HG03571 (cell line): ENCODE measurements at regions not wholly inside any gene's neighbourhood (a gene's known extent, or its start where the extent isn't known, plus 50 kb on each side); places are given as distances from the start of the nearest gene placed in this dataset.
A peak's percentile ranks its signal among the peaks of the same experiment; 100 is the strongest.
"Not testable (repeated sequence)": the region's sequence is repeated elsewhere in the genome, so short reads cannot be mapped to it uniquely, and the experiment has no call there.

Source experiments
- ATAC-seq: cut with Tn5 transposase; IDR thresholded peaks from one replicate; pipeline ENCODE4 v1.9.1; 2021; ENCODE audit not compliant: unreplicated experiment

DNA sequence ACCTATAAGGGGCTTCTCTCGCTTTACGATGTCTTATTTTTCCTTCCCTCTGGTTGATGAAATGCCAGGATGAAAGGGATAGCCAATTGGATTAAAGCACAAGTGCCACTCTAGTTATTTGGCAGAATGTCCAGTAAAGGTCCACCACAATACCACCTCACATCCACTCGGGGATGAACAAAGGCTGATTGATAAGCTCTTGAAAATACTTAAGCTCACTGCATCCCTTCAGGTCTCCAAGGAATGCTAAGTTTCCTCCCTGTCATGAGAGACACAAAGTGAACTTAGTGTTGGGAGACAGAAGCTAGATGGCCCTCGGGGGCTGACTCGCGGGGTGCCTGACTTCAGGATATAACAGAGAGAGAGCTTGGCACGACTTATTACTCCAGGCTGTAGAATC is 185.9 kb upstream of the ZNF644 start:
- not testable (repeated sequence) for ATAC-seq

- not testable (repeated sequence) for ATAC-seq
Measured at GRCh38 chr1:91204150-91204549, 182.3 kb upstream of the ZNF644 start.

- no peak for ATAC-seq
Measured at GRCh38 chr1:91201694-91202093, 179.9 kb upstream of the ZNF644 start.

DNA sequence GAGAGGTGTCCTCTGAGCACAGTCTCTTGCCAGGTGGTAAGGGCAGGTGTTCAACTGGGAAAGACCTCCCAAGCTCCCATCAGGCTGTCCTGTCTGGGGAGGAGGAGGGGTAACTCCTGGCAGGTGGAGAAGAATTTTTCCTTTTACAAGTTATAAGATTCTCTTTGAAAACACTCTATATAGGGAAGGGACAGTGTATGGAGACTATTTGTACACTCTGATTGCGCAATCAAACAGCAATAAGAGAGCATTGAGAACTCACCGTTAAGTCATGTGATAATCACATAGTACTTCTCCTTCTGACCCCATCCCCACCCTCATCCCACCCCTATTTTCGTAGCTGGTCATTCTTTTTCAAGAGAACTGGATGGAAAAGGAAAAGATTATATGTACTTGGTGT is 179.3 kb upstream of the ZNF644 start:
- no peak for ATAC-seq

DNA sequence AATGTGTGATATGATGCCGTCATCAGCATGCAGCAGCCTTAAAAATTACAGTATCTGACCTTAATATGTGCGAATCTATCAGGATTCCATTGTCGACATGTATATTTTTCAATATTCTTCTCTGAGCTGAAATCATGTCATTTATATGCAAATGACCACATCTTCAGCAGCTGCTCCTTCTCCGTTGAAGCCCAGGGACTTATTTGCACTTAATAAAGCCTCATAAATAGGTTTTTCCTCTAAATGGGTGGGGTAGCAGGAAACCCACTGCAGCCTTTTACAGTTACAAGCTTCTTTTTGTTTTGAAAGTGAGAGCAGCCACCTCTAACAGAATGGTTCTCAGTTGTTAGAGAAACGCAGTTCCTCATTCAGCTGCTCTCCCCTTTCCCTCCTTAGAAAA is 178.8 kb upstream of the ZNF644 start:
- no peak for ATAC-seq

- ATAC-seq: no peak
Measured at GRCh38 chr1:91199988-91200387, 178.2 kb upstream of the ZNF644 start.

GRCh38 chr1:91190996-91191395 is 169.2 kb upstream of the ZNF644 start:
- no peak for ATAC-seq

- no peak for ATAC-seq
Measured at GRCh38 chr1:91189096-91189495, 167.3 kb upstream of the ZNF644 start.

DNA sequence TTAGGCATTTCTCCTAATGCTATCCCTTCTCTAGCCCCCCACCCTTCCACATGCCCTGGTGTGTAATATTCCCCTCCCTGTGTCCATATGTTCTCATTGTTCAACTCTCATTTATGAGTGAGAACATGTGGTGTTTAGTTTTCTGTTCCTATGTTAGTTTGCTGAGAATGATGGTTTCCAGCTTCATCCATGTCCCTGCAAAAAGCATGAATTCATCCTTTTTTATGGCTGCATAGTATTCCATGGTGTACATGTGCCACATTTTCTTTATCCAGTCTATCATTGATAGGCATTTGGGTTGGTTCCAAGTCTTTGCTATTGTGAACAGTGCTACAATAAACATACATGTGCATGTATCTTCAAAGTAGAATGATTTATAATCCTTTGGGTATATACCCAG is 161.0 kb upstream of the ZNF644 start:
- not testable (repeated sequence) for ATAC-seq

GRCh38 chr1:91176250-91176649 is 154.4 kb upstream of the ZNF644 start:
- no peak for ATAC-seq

DNA sequence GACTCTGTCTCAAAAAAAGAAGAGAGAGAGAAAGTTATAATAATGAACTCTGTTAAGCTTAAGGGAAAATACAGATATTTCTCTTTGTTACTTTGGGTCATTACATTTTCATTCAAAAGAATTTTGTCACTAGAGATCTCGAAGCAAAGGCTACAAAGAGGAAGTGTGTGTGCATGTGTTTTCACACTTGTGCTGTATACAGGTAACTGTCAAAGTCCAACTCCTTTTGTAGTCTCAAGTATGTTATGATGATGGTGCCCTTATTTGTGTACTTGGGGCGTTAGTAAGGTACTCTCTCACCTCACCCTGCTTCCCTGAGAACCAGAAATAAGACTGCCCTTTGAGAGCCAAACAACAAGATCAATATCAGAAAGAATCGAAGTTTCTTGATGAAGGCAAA is 152.9 kb upstream of the ZNF644 start:
- ATAC-seq: no peak

GRCh38 chr1:91173346-91173890 is 151.6 kb upstream of the ZNF644 start:
- ATAC-seq: no peak

DNA sequence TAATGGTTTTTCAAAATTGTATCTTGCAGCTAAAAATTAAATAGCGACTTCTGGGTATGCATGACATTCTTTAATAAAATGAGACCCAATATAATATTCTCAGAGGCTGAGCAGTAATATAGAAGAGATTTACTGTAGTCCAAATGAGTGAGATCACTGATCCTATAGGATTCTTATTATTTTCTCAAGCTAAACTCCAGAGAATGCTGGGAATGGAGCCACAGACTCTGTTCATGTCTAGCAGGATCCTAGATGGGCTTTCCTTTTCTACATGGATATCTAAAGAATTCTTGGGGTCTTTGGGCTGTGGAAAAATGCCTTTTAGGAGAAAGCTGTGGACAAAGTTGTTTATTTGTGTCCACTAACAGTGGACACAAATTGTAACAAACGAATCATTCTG is 150.7 kb upstream of the ZNF644 start:
- ATAC-seq: no peak

DNA sequence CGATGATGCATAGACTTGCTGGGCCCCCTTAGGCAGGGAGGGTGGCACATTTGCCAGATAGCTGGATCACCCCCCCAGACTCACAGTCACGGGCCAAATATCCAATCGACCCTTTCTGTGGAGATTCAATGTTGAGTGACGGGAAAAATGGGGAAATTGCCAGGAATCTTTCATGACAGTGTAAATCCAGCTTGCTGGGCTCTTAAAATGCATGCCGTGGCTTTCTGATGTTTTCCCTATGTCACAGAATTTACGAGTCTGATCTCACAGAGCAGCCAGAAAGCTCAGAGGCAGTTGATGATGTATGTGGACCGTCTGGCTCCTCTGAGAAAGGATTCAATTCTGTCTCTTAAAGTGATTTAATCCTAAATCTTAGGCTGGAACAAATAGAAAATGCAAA is 150.1 kb upstream of the ZNF644 start:
- no peak for ATAC-seq

DNA sequence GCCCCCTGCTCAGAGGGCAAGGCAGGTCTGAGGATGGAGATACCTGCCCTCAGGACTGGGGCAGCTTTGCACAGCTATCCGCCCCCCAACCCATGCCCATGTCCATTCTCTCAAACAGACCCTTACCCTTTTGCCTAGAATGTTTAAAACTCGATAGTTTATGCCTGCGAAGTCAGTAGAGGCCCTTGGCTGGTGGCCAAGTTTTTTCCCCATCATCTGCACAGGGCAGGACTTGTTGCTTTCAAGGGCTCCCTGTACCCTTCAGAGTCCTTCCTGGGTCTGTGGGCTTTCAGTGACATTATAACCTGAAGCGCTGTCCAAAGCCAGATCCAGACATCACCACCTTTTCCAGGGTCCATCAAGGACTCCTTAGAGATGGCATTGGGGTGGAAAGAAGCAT is 148.7 kb upstream of the ZNF644 start:
- ATAC-seq: no peak

- no peak for ATAC-seq
Measured at GRCh38 chr1:91166106-91166712, 144.4 kb upstream of the ZNF644 start.

DNA sequence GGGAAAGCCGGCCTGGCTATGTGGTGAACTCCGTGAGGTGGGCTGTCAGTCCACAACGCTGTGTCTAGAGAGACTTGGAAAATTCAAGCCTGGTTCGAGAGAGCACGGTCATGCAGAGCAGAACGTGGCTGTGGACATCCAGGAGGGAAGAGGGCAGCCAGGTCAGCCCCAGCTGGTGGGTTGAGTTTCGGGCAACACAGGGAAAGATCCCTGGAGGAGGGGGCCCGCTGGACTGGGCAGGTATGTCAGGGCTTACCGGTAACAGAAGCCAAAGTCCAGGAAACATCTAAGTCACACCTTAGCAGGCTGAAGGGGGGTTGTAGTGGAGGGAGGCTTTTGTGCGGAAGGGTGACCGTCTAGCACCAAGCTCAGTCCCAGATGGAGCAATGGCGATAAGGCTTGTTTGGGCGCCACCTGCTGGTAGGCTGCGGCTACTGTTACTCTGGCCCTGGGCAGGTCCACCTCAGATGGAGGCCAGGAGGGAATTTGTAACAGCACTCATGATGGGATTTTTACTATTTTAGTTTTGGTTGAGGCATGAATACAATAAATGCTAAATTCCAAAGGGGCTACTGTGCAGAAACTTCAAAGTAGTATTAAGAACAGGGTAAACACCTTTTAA is 143.3 kb upstream of the ZNF644 start:
- peak; percentile 91 for ATAC-seq

DNA sequence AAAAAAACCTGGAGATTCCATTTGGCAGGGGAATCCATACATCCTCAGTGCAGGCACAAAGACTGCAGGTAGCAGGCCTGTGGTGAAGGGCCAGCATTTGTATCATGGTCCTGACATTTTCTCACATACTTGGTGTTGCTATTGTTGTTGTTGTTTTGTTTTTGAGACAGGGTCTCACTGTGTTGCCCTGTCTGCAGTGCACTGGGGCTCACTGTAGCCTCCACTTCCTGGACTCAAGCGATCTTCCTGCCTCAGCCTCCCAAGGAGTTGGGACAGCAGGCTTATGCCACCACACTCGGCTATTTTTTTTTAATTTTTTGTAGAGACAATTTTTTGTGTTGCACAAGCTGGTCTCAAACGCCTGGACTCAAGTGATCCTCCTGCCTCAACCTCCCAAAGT is 140.8 kb upstream of the ZNF644 start:
- ATAC-seq: no peak

DNA sequence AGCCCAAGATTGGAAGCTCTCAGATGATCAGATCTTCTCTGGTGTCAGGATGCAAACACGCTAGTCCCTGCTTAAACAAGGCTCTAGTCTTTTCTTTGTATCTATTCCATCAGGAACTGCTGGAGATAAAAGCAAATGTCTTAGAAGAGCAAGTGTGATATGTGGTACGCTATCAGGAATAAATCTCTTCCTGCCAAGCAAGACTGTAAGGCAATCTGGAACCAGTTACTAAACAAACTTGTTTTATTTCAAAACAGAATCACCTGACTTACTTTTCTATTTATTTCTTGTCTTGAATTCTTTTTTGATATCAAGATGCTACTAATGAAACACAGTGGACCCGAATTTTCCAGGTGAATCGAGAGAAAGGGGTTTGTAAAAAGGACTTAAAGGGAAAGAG is 139.9 kb upstream of the ZNF644 start:
- ATAC-seq: no peak

DNA sequence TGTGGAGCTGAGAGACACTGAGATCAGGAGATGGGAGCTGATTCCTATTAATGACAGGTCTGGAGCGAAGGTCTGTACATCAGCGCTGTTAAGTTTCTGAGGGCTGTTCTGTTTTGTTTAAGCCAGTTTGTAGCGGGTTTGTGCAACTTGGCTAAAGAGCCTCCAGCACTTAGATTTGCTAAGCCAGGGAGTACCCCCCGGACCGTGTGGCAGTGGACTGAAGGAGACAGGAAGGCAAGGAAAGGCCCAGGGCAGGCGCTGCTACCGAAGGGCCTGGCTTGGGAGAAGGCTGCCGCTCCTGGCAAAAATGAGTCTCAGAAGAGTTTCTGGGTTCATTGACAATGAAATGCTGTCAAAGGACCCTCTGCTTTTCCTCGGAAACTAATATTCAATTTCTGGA is 139.3 kb upstream of the ZNF644 start:
- ATAC-seq: no peak

GRCh38 chr1:91160363-91161075 is 138.7 kb upstream of the ZNF644 start:
- no peak for ATAC-seq

GRCh38 chr1:91153341-91153740 is 131.5 kb upstream of the ZNF644 start:
- ATAC-seq: no peak
